Left renal cortex interstitium (tissue), 4 donors: ENCODE measurements at regions not wholly inside any gene's neighbourhood (a gene's known extent, or its start where the extent isn't known, plus 50 kb on each side); places are given as distances from the start of the nearest gene placed in this dataset.

ENCODE experiments used
- DNase-seq, 4 donors: peaks; one replicate each; pipeline ENCODE4 v3.0.0-alpha.2; 2013; ENCODE audit warnings: low read depth in 4 of 4, low spot score in 2 of 4, missing footprints in 1 of 4

DNA sequence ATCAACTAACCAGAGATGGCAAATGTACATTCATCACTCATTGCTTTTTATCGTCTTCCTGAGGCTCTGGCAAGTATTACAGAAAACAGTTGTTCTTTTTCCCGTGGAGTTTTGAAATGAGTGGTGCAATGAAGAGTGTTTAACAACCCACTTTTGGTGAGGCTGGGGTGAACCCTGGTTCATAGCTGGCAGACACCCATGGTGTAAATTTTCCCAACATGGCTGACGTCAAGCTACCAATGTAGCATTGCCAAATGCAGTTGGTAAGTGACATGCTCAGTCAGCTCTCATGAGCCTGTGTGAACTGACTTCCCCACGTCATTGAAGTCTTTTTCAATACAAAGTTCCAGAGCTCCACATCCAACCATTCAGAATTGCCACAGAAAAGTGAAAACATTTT is 386.2 kb downstream of the TMEM114 start:
- no peak for DNase-seq

- no peak for DNase-seq
Observed at GRCh38 chr16:8203101-8203500, 387.2 kb downstream of the TMEM114 start.

DNA sequence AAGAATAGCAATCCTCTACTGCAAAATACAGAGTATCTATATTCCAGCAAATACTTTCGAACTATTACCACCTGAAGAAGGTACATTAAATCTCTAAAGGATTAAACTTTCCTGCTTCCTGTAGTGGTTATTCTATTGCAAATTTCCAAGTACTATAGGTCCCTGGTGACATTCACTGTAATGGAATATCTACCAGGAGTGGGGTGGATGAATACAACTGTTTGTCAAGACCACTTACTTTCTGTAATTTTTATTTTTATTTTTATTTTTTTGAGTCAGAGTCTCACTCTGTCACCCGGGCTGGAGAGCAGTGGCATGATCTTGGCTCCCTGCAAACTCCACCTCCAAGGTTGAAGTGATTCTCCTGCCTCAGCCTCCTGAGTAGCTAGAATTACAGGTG is 389.5 kb downstream of the TMEM114 start:
- DNase-seq = no peak

DNA sequence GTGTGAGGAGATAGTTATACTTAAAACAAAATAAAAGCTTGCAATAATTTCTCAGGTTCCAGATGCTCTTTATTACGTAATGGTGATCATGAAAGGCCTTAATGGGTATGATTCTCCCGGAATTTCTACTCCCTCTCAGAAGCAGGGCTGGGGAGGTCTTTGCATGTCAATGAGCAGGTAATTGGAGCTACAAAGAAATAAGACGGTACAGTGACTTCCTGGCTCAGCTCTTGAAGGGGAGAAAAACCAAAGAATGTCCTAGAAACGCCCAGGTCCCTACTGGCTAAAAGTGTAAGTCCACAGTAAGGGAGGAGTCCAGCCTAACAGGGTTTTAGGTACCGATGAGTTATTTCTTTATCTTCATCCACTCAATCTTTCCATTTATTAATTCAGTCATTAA is 390.9 kb downstream of the TMEM114 start:
- DNase-seq = no peak

GRCh38 chr16:8194794-8195193 is 395.5 kb downstream of the TMEM114 start:
- no peak for DNase-seq

- DNase-seq = no peak
Observed at GRCh38 chr16:8188841-8189240, 401.5 kb downstream of the TMEM114 start.

DNA sequence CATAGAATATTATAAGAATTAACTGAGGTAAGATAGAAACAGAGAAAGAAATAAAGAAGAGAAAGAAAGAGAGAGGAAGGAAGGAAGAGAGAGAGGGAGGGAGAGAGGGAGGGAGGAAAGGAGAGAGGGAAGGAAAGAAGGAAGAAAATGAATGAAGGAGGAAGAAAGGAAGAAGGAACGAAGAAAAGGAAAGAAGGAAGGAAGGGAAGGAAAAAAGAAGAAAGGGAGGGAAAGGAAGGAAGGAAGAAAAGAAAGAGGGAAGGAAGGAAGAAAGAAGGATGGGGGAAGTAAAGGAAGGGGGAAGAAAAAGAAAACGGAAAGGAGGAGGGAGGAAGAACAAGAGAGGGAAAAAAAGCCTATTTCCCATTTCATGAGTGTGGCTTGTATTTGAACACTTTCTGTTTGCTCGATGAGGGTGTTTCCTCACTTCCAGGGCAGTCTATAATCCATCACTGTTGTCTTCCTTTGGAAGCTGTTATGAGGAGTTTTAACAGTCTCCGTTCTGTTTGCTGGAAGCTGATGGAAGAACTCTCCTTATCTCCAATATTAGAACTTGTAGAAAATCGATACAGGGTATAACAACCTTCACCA is 402.4 kb downstream of the TMEM114 start:
- no peak for DNase-seq

- DNase-seq = no peak
Observed at GRCh38 chr16:8184854-8185253, 405.5 kb downstream of the TMEM114 start.

- no peak for DNase-seq
Observed at GRCh38 chr16:8183176-8184099, 406.9 kb downstream of the TMEM114 start.

- DNase-seq = peak in 1 of 4 donors; percentile 33
Observed at GRCh38 chr16:8182761-8183160, 407.6 kb downstream of the TMEM114 start.

- DNase-seq = peak in 1 of 4 donors; percentile 25
Observed at GRCh38 chr16:8179615-8180014, 410.7 kb downstream of the TMEM114 start.

- DNase-seq = no peak
Observed at GRCh38 chr16:8178271-8178670, 412.0 kb downstream of the TMEM114 start.

DNA sequence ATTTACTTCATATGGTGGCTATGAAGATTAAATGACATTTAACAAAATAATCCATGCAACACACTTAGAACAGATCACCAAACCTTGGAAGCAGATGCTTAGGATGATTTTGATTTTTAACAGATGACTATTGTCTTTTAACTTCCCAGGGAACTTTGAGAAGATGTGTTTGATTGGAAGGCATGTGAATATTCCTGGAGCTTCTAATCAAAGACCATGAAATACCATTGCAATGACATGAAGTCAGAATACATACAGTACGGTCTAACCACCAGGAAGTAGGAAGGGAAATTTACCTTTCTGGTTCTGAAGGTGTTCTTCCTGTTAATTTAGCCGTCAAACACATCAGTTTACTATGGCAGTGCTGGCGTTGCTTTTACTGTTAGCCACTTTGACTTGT is 414.9 kb downstream of the TMEM114 start:
- no peak for DNase-seq

GRCh38 chr16:8173111-8173644 is 417.1 kb downstream of the TMEM114 start:
- DNase-seq = peak in 3 of 4 donors; percentile 53 to 74 (median 55)

DNA sequence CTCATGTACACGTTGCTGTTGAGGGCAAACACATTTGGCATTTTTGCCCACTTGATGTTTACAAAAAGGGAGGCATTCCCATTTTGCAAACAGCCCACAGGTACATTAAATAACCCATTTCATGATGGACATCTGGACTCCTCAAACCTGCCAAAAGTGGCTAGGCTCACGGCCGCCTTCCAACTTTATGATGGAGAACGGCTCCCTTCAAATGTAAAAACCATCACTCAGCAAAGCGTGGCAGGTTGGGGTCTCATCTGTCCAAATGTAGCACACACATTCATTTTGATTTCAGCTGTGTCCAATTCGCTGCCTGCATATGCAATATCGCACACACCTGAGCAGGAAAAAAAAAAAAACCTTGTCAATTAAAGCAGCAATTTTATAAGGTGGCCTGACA is 417.8 kb downstream of the TMEM114 start:
- DNase-seq = no peak

- no peak for DNase-seq
Observed at GRCh38 chr16:8168016-8168415, 422.3 kb downstream of the TMEM114 start.

- no peak for DNase-seq
Observed at GRCh38 chr16:8167436-8167835, 422.9 kb downstream of the TMEM114 start.

DNA sequence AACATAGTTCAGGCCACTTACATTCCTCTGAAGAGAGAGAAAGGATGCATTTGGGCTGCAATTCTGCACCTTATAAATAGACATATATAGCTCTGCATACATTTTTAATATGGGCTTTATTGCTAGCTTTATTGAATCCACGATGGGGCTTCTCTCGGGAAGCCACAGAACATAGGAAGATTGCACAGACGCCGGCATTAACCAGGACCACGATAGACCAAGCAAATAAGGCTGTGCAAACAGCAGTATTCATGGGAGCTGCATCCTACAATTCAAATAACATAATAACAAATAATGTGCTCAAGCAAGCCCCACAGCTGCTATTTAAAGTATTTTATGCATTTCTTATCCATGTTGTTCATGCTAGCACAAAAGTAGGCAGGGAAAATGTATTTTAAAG is 432.3 kb downstream of the TMEM114 start:
- DNase-seq = no peak

GRCh38 chr16:8155275-8155674 is 435.0 kb downstream of the TMEM114 start:
- DNase-seq = no peak

DNA sequence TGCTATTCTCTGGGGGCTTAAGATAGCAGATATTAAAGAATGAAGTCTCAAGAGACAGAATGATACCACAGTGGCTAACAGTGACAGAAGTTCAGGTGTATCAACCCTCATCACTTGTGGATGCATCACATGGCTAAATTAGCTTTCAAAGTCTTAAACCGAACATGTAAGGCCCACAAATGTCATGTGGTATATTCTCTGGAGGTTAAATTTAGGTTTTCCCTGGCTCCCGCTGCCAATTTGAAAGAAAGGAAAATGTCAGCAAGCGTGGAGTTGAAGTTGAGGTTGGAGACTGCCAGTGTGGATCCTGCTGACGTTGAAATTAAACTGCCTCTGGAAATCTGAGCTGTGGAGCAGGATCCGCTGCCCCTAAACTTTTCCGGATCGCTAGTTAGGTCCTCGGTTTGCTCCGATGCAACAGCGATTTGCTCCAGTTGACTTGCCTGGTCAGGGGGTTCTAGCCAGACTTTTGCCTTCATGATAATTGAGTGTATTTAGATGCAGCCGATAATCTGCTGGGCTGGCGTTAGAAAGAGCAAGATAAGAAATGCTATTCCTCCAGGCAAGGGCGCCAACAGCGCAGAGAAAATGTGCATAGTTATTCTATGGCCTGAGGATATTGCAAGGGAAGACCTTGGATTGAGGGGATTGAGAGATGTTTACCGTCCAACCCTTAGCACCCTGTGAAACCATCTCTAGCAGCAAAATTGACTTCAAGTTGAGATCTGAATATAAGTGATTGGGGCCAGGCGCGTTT is 443.9 kb downstream of the TMEM114 start:
- DNase-seq = no peak

GRCh38 chr16:8138666-8139065 is 451.6 kb downstream of the TMEM114 start:
- no peak for DNase-seq
